NT2/D1 (cell line): ENCODE measurements at regions not wholly inside any gene's neighbourhood (a gene's known extent, or its start where the extent isn't known, plus 50 kb on each side); places are given as distances from the start of the nearest gene placed in this dataset.

ENCODE experiments used
- SUZ12 ChIP-seq: IDR thresholded peaks from 2 replicates; pipeline ENCODE4 v1.6.1; 2011; ENCODE audit not compliant: insufficient read length, insufficient read depth; ENCODE audit errors: extremely low read depth
- YY1 ChIP-seq: IDR thresholded peaks from 2 replicates; pipeline ENCODE4 v1.6.1; 2011; ENCODE audit not compliant: insufficient read length, insufficient read depth
- ZNF274 ChIP-seq: IDR thresholded peaks from 2 replicates; pipeline ENCODE4 v1.6.1; 2011; ENCODE audit warnings: mild to moderate bottlenecking, low read depth, low read length

DNA sequence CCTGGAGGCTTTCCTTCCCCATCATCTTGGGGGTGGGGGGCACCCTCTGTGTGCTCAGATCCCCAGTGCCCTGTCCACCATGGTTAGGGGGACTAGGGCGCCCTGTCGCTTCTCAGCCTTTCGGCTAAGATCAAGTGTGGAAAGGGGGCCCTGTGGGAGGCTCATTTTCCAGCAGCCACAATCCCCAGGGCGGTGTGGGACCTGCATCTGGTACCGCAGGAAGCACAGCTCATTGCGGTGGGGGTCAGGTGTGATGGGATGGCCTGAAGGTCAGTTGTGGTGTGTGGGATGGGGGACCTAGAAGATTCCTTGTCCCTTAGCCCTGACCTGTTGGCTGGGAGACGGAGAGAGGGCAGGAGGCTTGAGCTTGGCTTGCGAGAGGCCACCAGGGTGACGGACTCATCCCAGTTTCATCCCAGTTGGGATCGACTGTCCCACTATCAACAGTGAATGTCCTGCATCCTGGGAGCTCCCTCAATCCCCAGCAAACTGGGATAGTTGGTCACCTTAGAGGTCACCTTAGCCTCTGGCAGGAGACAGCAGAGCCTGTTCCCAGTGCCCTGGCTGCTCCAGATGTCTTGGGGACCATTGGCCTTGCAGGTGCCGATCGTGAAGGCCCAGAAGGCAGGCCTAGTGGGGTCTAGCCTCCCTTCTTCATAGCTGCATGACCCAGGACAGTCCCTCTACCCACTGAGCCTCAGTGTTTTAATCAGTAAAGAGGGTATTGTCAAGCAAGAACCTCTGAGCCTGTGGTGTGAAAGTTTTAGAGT, 64.5 kb upstream of the PMEPA1 start:
- TF ChIP-seq ZNF274 (no peak), SUZ12 (no peak), YY1 (no peak)
